H1 (cell line): ENCODE measurements at regions not wholly inside any gene's neighbourhood (a gene's known extent, or its start where the extent isn't known, plus 50 kb on each side); places are given as distances from the start of the nearest gene placed in this dataset.

ENCODE experiments used
- ATF3 ChIP-seq: IDR thresholded peaks from 2 replicates; pipeline ENCODE4 v1.6.1; 2011; ENCODE audit warnings: low read depth, mild to moderate bottlenecking, low read length; ENCODE audit not compliant: insufficient read depth
- POLR2A ChIP-seq, 2 experiments: IDR thresholded peaks; 1 replicate in 1 of 2; 2 replicates in 1 of 2; pipeline ENCODE4 v1.6.1; 2011; ENCODE audit warnings: low read depth in 2 of 2, low read length in 2 of 2, mild to moderate bottlenecking in 2 of 2; ENCODE audit errors: control extremely low read depth in 1 of 2
- ZNF274 ChIP-seq: IDR thresholded peaks from 2 replicates; pipeline ENCODE4 v1.7.0; 2012; ENCODE audit warnings: low read length, borderline replicate concordance; ENCODE audit errors: extremely low read depth
- TF ChIP-seq, protein P1 (sequence below), 3 experiments: IDR thresholded peaks; 1 replicate in 2 of 3; 2 replicates in 1 of 3; pipeline versions ENCODE4 v1.5.1 to v1.6.1; 2011; ENCODE audit warnings: low read length in 3 of 3, mild to moderate bottlenecking in 3 of 3, inconsistent platforms in 2 of 3, low read depth in 1 of 3, moderate library complexity in 1 of 3; ENCODE audit not compliant: insufficient read depth in 1 of 3; ENCODE audit errors: control extremely low read depth in 1 of 3

DNA sequence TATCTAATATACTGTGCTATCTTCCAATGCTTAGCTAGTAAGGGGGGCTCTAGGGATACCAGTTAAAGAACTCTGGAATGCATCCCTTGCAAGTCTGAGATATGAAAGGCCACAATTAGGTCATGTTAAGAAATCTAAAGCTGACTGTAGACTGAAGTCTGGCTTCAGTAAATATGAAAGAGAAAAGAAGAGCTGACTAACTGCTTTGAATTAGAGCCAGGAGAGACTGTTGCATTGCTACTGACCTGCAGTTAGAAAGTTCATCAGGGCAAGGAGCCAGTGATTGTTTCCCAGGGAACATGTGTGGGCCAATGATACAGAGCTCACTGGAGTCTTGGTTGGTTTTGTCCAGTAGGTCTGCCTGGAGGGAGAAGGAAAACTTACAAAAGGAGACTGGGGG lies 472.1 kb upstream of the TNC start:
- TF ChIP-seq POLR2A (IDR thresholded peaks at IDR 0.05; ENCODE audit: control extremely low read depth in 1 of 2, low read depth in 2 of 2, low read length in 2 of 2) (no peak), ATF3 (no peak), ZNF274 (no peak)
- TF ChIP-seq, protein P1, sequence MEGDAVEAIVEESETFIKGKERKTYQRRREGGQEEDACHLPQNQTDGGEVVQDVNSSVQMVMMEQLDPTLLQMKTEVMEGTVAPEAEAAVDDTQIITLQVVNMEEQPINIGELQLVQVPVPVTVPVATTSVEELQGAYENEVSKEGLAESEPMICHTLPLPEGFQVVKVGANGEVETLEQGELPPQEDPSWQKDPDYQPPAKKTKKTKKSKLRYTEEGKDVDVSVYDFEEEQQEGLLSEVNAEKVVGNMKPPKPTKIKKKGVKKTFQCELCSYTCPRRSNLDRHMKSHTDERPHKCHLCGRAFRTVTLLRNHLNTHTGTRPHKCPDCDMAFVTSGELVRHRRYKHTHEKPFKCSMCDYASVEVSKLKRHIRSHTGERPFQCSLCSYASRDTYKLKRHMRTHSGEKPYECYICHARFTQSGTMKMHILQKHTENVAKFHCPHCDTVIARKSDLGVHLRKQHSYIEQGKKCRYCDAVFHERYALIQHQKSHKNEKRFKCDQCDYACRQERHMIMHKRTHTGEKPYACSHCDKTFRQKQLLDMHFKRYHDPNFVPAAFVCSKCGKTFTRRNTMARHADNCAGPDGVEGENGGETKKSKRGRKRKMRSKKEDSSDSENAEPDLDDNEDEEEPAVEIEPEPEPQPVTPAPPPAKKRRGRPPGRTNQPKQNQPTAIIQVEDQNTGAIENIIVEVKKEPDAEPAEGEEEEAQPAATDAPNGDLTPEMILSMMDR (IDR thresholded peaks at IDR 0.05; ENCODE audit: control extremely low read depth in 1 of 3, insufficient read depth in 1 of 3, low read depth in 1 of 3, low read length in 3 of 3) = no peak
